ENCODE measurements at regions not wholly inside any gene's neighbourhood (a gene's known extent, or its start where the extent isn't known, plus 50 kb on each side); places are given as distances from the start of the nearest gene placed in this dataset.

GRCh38 chr12:19886639-19887064 lies 447.4 kb downstream of the AEBP2 start:
- ATAC-seq (no peak), DNase-seq (no peak)
- TF ChIP-seq POLR2A (IDR thresholded peaks at IDR 0.05) (no peak), CTCF (IDR thresholded peaks at IDR 0.05) (no peak)
- no peaks in the 10 kb centered on the region for H3K27me3 ChIP-seq
- no peak overlapping the region for H3K4me3 ChIP-seq
- H3K36me3 ChIP-seq = no peaks in the 10 kb centered on the region
- peaks cover 0 to 8% (median 0%) of the 10 kb centered on the region in 12 donors for H3K9me3 ChIP-seq
- peak overlapping the region in 3 of 12 donors; percentile 5 to 27 (median 15) for H3K27ac ChIP-seq
- peaks cover 0 to 45% (median 15%) of the 10 kb centered on the region in 12 donors for H3K4me1 ChIP-seq
- intact Hi-C loops (cut with DNase I) = loop anchor here in 1 of 10 donors (10.0 kb wide), 1 partner anchor 112 kb away; no protein-coding TSS in a partner anchor
- WGBS, 4 donors = 64 to 82% (median 70%) methylated on average over 5 of the region's 5 CpGs

GRCh38 chr12:19890024-19890423 lies 450.7 kb downstream of the AEBP2 start:
- H3K27ac ChIP-seq = no peak overlapping the region
- no peaks in the 10 kb centered on the region for H3K27me3 ChIP-seq
- TF ChIP-seq POLR2A (IDR thresholded peaks at IDR 0.05) (no peak), CTCF (IDR thresholded peaks at IDR 0.05) (no peak)
- no peak overlapping the region for H3K4me3 ChIP-seq
- intact Hi-C loops (cut with DNase I) = loop anchor here in 7 of 10 donors (5.0 to 10.0 kb wide), 5 partner anchors 113 to 145 kb away; no protein-coding TSS in a partner anchor
- H3K4me1 ChIP-seq = peaks cover 0 to 23% (median 7%) of the 10 kb centered on the region in 12 donors
- no peak for DNase-seq
- no peaks in the 10 kb centered on the region for H3K36me3 ChIP-seq
- ATAC-seq = no peak
- no peaks in the 10 kb centered on the region for H3K9me3 ChIP-seq

GRCh38 chr12:19891936-19892591 lies 452.8 kb downstream of the AEBP2 start:
- Histone ChIP-seq H3K27me3 (no peaks in the 10 kb centered on the region), H3K36me3 (no peaks in the 10 kb centered on the region), H3K27ac (no peak overlapping the region), H3K9me3 (no peaks in the 10 kb centered on the region), H3K4me1 (peaks cover 0 to 18% (median 5%) of the 10 kb centered on the region in 12 donors), H3K4me3 (no peak overlapping the region)
- DNase-seq (no peak), ATAC-seq (no peak)
- intact Hi-C loops (cut with DNase I) = loop anchor here in 7 of 10 donors (5.0 to 10.0 kb wide), 5 partner anchors 115 to 147 kb away; no protein-coding TSS in a partner anchor
- WGBS, 4 donors = 51 to 66% (median 57%) methylated on average over 4 of the region's 4 CpGs
- TF ChIP-seq POLR2A (IDR thresholded peaks at IDR 0.05) = no peak
- TF ChIP-seq CTCF (IDR thresholded peaks at IDR 0.05) = no peak

- Histone ChIP-seq H3K36me3 (no peaks in the 10 kb centered on the region), H3K4me1 (peaks cover 0 to 28% (median 7%) of the 10 kb centered on the region in 12 donors), H3K9me3 (no peaks in the 10 kb centered on the region), H3K27me3 (no peaks in the 10 kb centered on the region), H3K27ac (peak overlapping the region in 1 of 12 donors; percentile 5), H3K4me3 (no peak overlapping the region)
- WGBS, 4 donors = 86 to 98% (median 90%) methylated on average over 1 of the region's 1 CpG
- DNase-seq (no peak), ATAC-seq (peak in 3 of 4 donors; percentile 53 to 75 (median 64))
- intact Hi-C loops (cut with DNase I) = loop anchor here in 7 of 10 donors (5.0 to 10.0 kb wide), 5 partner anchors 116 to 149 kb away; no protein-coding TSS in a partner anchor
- peak in 7 of 12 donors; percentile 12 to 48 (median 34) for TF ChIP-seq CTCF (IDR thresholded peaks at IDR 0.05)
- no peak for TF ChIP-seq POLR2A (IDR thresholded peaks at IDR 0.05)
Measured at GRCh38 chr12:19893514-19893913, 454.2 kb downstream of the AEBP2 start.

Measured in heart left ventricle (tissue), 16 donors.